ENCODE measurements at regions not wholly inside any gene's neighbourhood (a gene's known extent, or its start where the extent isn't known, plus 50 kb on each side); places are given as distances from the start of the nearest gene placed in this dataset.

DNA sequence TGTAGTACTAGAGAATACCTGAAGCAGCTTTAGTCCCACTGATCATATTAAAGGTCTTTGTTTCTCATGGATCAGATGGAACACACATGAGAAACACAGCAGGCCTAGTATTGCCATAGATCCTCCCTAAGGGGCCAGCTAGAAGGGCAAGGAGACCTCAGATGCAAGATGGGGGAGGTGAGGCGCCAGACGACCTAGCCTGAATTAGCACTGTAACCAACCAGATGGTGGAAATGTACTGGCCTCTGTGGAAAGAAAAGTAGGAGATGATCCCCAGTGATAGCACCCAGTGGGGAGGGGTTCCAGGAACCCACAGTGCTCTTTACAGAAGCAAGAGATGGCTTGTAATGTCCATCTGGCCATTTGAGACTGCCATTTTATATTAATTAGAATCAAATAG, 138.2 kb upstream of the ZNF385D start:
- no peak for DNase-seq (ENCODE audit: low spot score)
- TF ChIP-seq CTCF (IDR thresholded peaks at IDR 0.05; ENCODE audit: borderline replicate concordance, control extremely low read depth, extremely low read depth, insufficient read depth, missing control alignments) = no peak
- in situ Hi-C loops (cut with MboI; ENCODE audit: low sequenced_read_pairs, unreplicated experiment) = no loop called here

- no peak for DNase-seq (ENCODE audit: low spot score)
- in situ Hi-C loops (cut with MboI; ENCODE audit: low sequenced_read_pairs, unreplicated experiment) = no loop called here
- no peak for TF ChIP-seq CTCF (IDR thresholded peaks at IDR 0.05; ENCODE audit: borderline replicate concordance, control extremely low read depth, extremely low read depth, insufficient read depth, missing control alignments)
Observed at GRCh38 chr3:21892104-21892503, 141.1 kb upstream of the ZNF385D start.

DNA sequence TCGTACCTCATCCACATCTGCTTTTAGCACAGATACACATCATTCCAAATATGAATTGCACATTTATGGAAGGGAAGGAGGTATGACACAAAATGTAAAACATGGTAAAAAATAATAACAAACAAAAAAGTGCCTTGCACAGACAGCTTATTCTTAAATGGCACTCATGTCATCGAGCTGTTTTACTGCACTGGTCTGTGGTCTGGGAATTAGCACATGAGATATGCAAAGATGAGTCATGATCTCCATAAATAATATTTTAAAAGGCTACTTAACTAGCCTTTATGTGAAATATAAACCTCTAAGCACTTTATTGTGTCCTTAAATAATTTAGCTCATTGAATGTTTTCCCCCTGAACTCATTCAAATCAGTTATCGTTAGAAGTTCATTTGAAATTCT, 142.2 kb upstream of the ZNF385D start:
- TF ChIP-seq CTCF (IDR thresholded peaks at IDR 0.05; ENCODE audit: borderline replicate concordance, control extremely low read depth, extremely low read depth, insufficient read depth, missing control alignments) = no peak
- no peak for DNase-seq (ENCODE audit: low spot score)
- in situ Hi-C loops (cut with MboI; ENCODE audit: low sequenced_read_pairs, unreplicated experiment) = no loop called here

DNA sequence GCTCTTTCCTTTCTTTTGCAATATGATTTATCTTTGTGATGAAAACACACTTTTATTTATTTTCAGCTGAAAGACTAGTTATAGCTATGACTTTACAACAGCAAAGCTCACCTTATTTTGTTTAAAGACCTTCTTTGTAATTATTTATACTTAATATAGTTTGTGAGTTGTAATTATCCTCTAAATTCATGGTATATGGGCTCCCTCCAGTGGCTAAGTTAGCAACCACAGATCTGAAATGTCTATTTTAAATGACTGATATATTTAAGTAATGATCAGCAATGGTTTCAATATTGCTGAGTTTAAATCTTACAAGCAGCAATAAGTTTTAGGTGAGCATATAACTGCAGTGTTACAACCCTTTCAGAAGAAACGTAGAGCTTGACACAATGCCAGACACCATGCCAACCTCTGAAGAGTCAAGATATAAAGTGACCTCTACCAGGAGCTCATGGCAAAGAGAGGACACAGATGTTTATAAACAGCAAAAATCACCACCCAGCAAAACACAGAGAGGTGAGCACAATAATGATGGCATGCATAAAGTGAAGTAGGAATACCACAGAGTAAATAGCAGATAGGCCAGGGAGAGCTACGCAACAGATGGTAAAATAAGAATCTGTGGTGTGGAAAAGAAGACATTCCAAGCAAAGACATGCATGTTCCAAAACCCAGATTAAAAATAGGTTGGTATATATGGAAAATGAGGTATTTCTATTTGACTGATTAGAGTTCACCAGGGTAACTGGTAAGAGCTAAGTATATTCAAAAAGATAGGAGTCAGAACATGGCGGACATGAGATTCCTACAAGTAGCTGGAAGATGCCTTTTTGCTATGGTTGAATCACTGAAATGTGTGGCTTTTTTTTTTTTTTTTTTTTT, 143.7 kb upstream of the ZNF385D start:
- DNase-seq (ENCODE audit: low spot score) = no peak
- in situ Hi-C loops (cut with MboI; ENCODE audit: low sequenced_read_pairs, unreplicated experiment) = no loop called here
- no peak for TF ChIP-seq CTCF (IDR thresholded peaks at IDR 0.05; ENCODE audit: borderline replicate concordance, control extremely low read depth, extremely low read depth, insufficient read depth, missing control alignments)

DNA sequence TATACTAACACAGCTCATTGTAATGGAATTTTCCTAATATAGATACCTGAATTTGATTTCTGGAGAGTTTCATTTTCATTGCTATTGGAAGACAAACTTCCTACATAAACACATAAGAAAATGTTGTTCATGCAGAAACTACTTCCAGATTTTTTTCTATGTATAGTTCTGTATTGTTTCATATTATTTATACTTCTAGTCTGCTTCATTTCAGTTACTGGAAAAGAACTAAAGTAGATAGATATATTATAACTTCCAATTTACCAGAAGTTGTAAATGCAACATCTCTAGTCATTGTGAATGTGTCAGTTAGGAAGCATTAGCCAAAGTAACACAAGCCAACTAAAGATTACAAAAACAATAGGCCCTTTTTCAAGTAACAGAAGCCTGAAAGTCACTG, 147.3 kb upstream of the ZNF385D start:
- in situ Hi-C loops (cut with MboI; ENCODE audit: low sequenced_read_pairs, unreplicated experiment) = no loop called here
- DNase-seq (ENCODE audit: low spot score) = no peak
- TF ChIP-seq CTCF (IDR thresholded peaks at IDR 0.05; ENCODE audit: borderline replicate concordance, control extremely low read depth, extremely low read depth, insufficient read depth, missing control alignments) = no peak

DNA sequence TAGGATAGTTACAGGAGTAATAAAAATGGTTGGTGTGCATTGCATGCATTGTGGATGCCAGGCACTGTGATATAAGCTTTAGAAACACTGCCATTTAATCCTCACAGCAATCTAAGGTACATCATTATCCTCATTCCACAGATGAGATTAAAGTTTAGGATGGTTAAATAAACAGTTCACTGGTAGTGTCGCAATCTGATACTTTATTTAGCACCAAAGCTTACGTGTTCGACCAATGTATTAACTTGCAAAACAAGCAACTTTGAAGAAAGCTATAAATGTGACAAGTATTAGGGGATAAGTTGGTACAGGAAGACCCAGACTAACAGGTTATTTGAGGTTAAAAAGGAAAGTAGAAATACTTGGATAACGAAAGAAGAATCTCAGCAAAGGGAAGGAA, 150.5 kb upstream of the ZNF385D start:
- TF ChIP-seq CTCF (IDR thresholded peaks at IDR 0.05; ENCODE audit: borderline replicate concordance, control extremely low read depth, extremely low read depth, insufficient read depth, missing control alignments) = no peak
- in situ Hi-C loops (cut with MboI; ENCODE audit: low sequenced_read_pairs, unreplicated experiment) = no loop called here

More for the DNA sequence above, 150.5 kb upstream of the ZNF385D start:
- no peak for DNase-seq (ENCODE audit: low spot score)

Measured in GM13976 (cell line).